K562 (cell line): ENCODE measurements at regions not wholly inside any gene's neighbourhood (a gene's known extent, or its start where the extent isn't known, plus 50 kb on each side); places are given as distances from the start of the nearest gene placed in this dataset.

ENCODE experiments used
- ATAC-seq: fragments of 200-7000 bp; cut with Tn5 transposase; 3 replicates; pipeline ENCODE4 v1.9.1; 2020; ENCODE audit warnings: moderate library complexity
- BruUV-seq: library from RNA; stranded (reverse); fragments of 400-500 nt; replicated peaks from 2 replicates; lab custom pipeline; 2021; lab: Mats Ljungman, UMichigan
- CTCF ChIA-PET: fragments of 300-600 bp; formaldehyde crosslinking; extraction: SDS; loops from one replicate; lab custom pipeline; 2021; ENCODE audit warnings: low intra/inter-chr PET ratio; lab: Yijun Ruan, JAX
- POLR2A ChIA-PET: fragments of 300-600, 350-650 bp; sonication (Branson Sonifier 250); formaldehyde crosslinking; extraction: SDS; loops from one replicate; lab custom pipeline; 2021; ENCODE audit warnings: antibody characterized with exemption, inconsistent platforms; lab: Yijun Ruan, JAX
- DNase-seq, 4 experiments: peaks; one replicate each; pipeline versions ENCODE4 v3.0.0 to v3.0.0-alpha.2; 2011 to 2018; ENCODE audit warnings: low spot score in 3 of 4, mixed read lengths in 3 of 4; ENCODE audit errors: extremely low read depth in 1 of 4
- FAIRE-seq: peaks from 2 replicates; lab custom pipeline; 2011; peaks lifted over from hg19 to GRCh38; lab: Jason Lieb, UNC
- H2AFZ ChIP-seq: 2 replicates; pipeline ENCODE4 v1.6.0; 2011; ENCODE audit warnings: low read depth, low read length, control low read depth, inconsistent platforms
- H3K27ac ChIP-seq: fragments of 200-600 bp; 3 replicates; pipeline ENCODE4 v1.8.0; 2011; ENCODE audit warnings: low read depth, mild to moderate bottlenecking, control low read depth, inconsistent platforms, low read length, moderate library complexity, mixed read lengths; ENCODE audit errors: extremely low read depth
- H3K27me3 ChIP-seq, 2 experiments: fragments of 300-600 bp in 1 of 2; 2 replicates in 1 of 2; 3 replicates in 1 of 2; pipeline versions ENCODE4 v1.6.0 to v1.8.0; 2011; ENCODE audit warnings: inconsistent platforms in 2 of 2, low read length in 2 of 2, mild to moderate bottlenecking in 1 of 2, mixed read lengths in 1 of 2, moderate library complexity in 1 of 2; ENCODE audit not compliant: control insufficient read depth in 2 of 2, insufficient read depth in 2 of 2
- H3K36me3 ChIP-seq: fragments of 300-600 bp; 3 replicates; pipeline ENCODE4 v1.8.0; 2011; ENCODE audit warnings: mild to moderate bottlenecking, low read length, inconsistent platforms; ENCODE audit not compliant: control insufficient read depth, insufficient read depth
- H3K4me1 ChIP-seq, 2 experiments: fragments of 200-600 bp in 1 of 2; replicated peaks in 1 of 2; 2 replicates in 1 of 2; 3 replicates in 1 of 2; pipeline versions ENCODE4 v1.5.1 to v1.8.0; 2011; ENCODE audit warnings: inconsistent platforms in 2 of 2, low read length in 2 of 2, mild to moderate bottlenecking in 1 of 2, mixed read lengths in 1 of 2, moderate library complexity in 1 of 2; ENCODE audit not compliant: control insufficient read depth in 2 of 2, insufficient read depth in 2 of 2
- H3K4me2 ChIP-seq: 2 replicates; pipeline ENCODE4 v1.6.1; 2011; ENCODE audit warnings: low read length, control low read depth, inconsistent platforms, mixed read lengths; ENCODE audit not compliant: insufficient read depth
- H3K4me3 ChIP-seq: fragments of 200-600 bp; sonication (generic), shearing (Covaris generic); 2 replicates; pipeline ENCODE4 v1.5.1; 2016; ENCODE audit warnings: control low read depth, inconsistent platforms
- H3K79me2 ChIP-seq: fragments of 200-600 bp; 3 replicates; pipeline ENCODE4 v1.8.0; 2011; ENCODE audit warnings: low read length, inconsistent platforms; ENCODE audit not compliant: control insufficient read depth, insufficient read depth
- H3K9ac ChIP-seq, 2 experiments: 2 replicates each; pipeline versions ENCODE4 v1.6.0 to v1.6.1; 2011; ENCODE audit warnings: low read depth in 2 of 2, low read length in 2 of 2, control low read depth in 1 of 2, inconsistent platforms in 1 of 2, mild to moderate bottlenecking in 1 of 2, mixed read lengths in 1 of 2; ENCODE audit not compliant: insufficient read depth in 1 of 2
- H3K9me1 ChIP-seq: one replicate; pipeline ENCODE4 v1.6.0; 2011; ENCODE audit warnings: inconsistent platforms, mild to moderate bottlenecking, low read length, moderate library complexity; ENCODE audit not compliant: control insufficient read depth, insufficient read depth
- H3K9me3 ChIP-seq: replicated peaks from 2 replicates; pipeline ENCODE4 v1.5.1; 2011; ENCODE audit warnings: low read depth, low read length, inconsistent platforms; ENCODE audit not compliant: control insufficient read depth, insufficient read depth
- H4K20me1 ChIP-seq: replicated peaks from 2 replicates; pipeline ENCODE4 v1.6.1; 2011; ENCODE audit warnings: low read length, inconsistent platforms, mixed read lengths; ENCODE audit not compliant: control insufficient read depth, insufficient read depth
- CBX2 ChIP-seq: fragments of 200-600 bp; sonication (generic); IDR thresholded peaks from one replicate; pipeline ENCODE4 v1.6.1; 2012; ENCODE audit warnings: mild to moderate bottlenecking, low read length, inconsistent platforms; ENCODE audit not compliant: insufficient read depth, poor library complexity, severe bottlenecking
- EP300 ChIP-seq: IDR thresholded peaks from 2 replicates; pipeline ENCODE4 v1.6.1; 2012; ENCODE audit warnings: low read length, improper control_type of control experiment
- IRF2 ChIP-seq: sonication (generic); formaldehyde crosslinking; IDR thresholded peaks from 2 replicates; pipeline ENCODE4 v1.8.1; 2022; ENCODE audit warnings: mild to moderate bottlenecking, missing genetic modification reagents
- MXD1 ChIP-seq: fragments of 250-450 bp; sonication (Bioruptor Pico); IDR thresholded peaks from 2 replicates; pipeline ENCODE4 v1.8.0; 2021; ENCODE audit warnings: borderline replicate concordance, mild to moderate bottlenecking, moderate library complexity; ENCODE audit not compliant: poor library complexity, severe bottlenecking
- NCOA4 ChIP-seq: fragments of 450-650 bp; IDR thresholded peaks from 2 replicates; pipeline ENCODE4 v1.6.1; 2018; ENCODE audit warnings: mild to moderate bottlenecking; ENCODE audit not compliant: partially characterized antibody
- PHB2 ChIP-seq: fragments of 450-650 bp; IDR thresholded peaks from 2 replicates; pipeline ENCODE4 v1.6.1; 2017; ENCODE audit warnings: low read depth
- PML ChIP-seq: IDR thresholded peaks from 2 replicates; pipeline ENCODE4 v1.6.1; 2012; ENCODE audit warnings: low read length, inconsistent platforms
- SMC3 ChIP-seq: conservative IDR thresholded peaks from 2 replicates; pipeline ENCODE4 v1.6.1; 2011; ENCODE audit warnings: low read depth, low read length, improper control_type of control experiment; ENCODE audit not compliant: insufficient read depth
- ZC3H4 ChIP-seq: sonication (generic); formaldehyde crosslinking; IDR thresholded peaks from 2 replicates; pipeline ENCODE4 v1.9.0; 2021; ENCODE audit warnings: missing genetic modification reagents, borderline replicate concordance
- ZFPM2 ChIP-seq: fragments of 250-450 bp; sonication (Bioruptor Pico); IDR thresholded peaks from 2 replicates; pipeline ENCODE4 v1.5.1; 2022; ENCODE audit warnings: mild to moderate bottlenecking
- ZNF124 ChIP-seq: sonication (generic); formaldehyde crosslinking; IDR thresholded peaks from 2 replicates; pipeline ENCODE4 v1.8.1; 2022; ENCODE audit warnings: missing genetic modification reagents
- ZNF165 ChIP-seq: fragments of 250-450 bp; sonication (Bioruptor Pico); IDR thresholded peaks from 2 replicates; pipeline ENCODE4 v1.4.0; 2020; ENCODE audit warnings: borderline replicate concordance
- WGBS: fragments of 100-300 bp; shearing (Covaris generic); methylation state at CpG from one replicate; pipeline ENCODE4 v1.1.6; 2016; ENCODE audit warnings: low coverage, mixed read lengths; ENCODE audit not compliant: insufficient coverage; ENCODE audit errors: missing lambda C conversion rate; 5-methylcytosine and 5-hydroxymethylcytosine counted together
- in situ Hi-C: fragments of 300-500 bp; cut with MboI; formaldehyde crosslinking; loops from 4 replicates; pipeline ENCODE4 v1.15.0; 2018; ENCODE audit warnings: inconsistent platforms, mixed read lengths
- intact Hi-C: fragments of 100-400 bp; cut with micrococcal nuclease; formaldehyde crosslinking; loops from 2 replicates; pipeline ENCODE4 v1.14.2; 2022
- TF ChIP-seq, protein P1 (sequence below), 2 experiments: fragments of 200-800 bp in 1 of 2; sonication (Bioruptor generic) in 1 of 2; sonication (generic) in 1 of 2; formaldehyde crosslinking in 1 of 2; IDR thresholded peaks in 1 of 2; conservative IDR thresholded peaks in 1 of 2; 2 replicates each; pipeline versions ENCODE4 v1.5.0 to v1.6.1; 2016 to 2020; ENCODE audit warnings: missing compliant biosample characterization in 1 of 2, missing genetic modification characterization in 1 of 2, missing genetic modification reagents in 1 of 2
- TF ChIP-seq, protein P2 (sequence below): sonication (generic); formaldehyde crosslinking; IDR thresholded peaks from 2 replicates; pipeline ENCODE4 v1.8.1; 2023; ENCODE audit warnings: mild to moderate bottlenecking, missing genetic modification reagents, moderate library complexity

- TF ChIP-seq SMC3 (no peak), EP300 (no peak), ZC3H4 (no peak)
- TF ChIP-seq, all 486 proteins: peak for 0
These were observed 245.6 kb downstream of the LURAP1L start (continued) for GRCh38 chr9:13020146-13021040.

DNA sequence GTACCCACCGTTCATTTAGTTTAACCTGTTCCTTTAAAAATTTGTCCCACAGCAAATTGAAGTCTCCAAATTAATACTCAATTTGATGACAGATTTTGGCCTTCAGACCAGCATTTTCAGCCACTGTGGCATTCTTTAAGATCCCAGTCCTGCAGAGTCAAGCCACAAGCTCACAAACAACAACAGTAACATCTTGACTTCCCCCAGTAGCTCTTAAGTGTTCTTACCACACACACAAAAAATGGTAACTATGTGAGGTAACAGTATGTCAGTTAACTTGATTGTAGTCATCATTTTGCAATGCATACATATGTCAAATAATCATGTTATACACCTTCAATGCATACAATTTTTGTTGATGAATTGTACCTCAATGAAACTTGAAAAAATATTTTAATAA lies 247.9 kb downstream of the LURAP1L start:
- Histone ChIP-seq H2AFZ (no peak overlapping the region), H3K4me1 (no peaks in the 10 kb centered on the region), H3K9ac (no peak overlapping the region), H4K20me1 (no peaks in the 10 kb centered on the region), H3K4me3 (no peak overlapping the region), H3K9me3 (no peaks in the 10 kb centered on the region), H3K27ac (no peak overlapping the region), H3K9me1 (no peaks in the 10 kb centered on the region), H3K36me3 (no peaks in the 10 kb centered on the region), H3K79me2 (no peaks in the 10 kb centered on the region), H3K27me3 (no peaks in the 10 kb centered on the region), H3K4me2 (no peak overlapping the region)
- WGBS, result 9% methylated on average over 1 of the region's 1 CpG
- CTCF ChIA-PET, result no interaction called here
- FAIRE-seq (no peak), ATAC-seq (no peak), DNase-seq (no peak)
- in situ Hi-C loops, result no loop called here
- intact Hi-C loops, result no loop called here
- no TSS peak for BruUV-seq
- POLR2A ChIA-PET, result no interaction called here
- TF ChIP-seq NCOA4 (no peak), MXD1 (CRISPR knock-in tag) (no peak), CBX2 (no peak), PML (no peak), ZNF165 (no peak), ZFPM2 (no peak), IRF2 (no peak), PHB2 (no peak), ZNF124 (CRISPR knock-in tag) (no peak)
- TF ChIP-seq, protein P1, sequence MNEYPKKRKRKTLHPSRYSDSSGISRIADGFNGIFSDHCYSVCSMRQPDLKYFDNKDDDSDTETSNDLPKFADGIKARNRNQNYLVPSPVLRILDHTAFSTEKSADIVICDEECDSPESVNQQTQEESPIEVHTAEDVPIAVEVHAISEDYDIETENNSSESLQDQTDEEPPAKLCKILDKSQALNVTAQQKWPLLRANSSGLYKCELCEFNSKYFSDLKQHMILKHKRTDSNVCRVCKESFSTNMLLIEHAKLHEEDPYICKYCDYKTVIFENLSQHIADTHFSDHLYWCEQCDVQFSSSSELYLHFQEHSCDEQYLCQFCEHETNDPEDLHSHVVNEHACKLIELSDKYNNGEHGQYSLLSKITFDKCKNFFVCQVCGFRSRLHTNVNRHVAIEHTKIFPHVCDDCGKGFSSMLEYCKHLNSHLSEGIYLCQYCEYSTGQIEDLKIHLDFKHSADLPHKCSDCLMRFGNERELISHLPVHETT (CRISPR knock-in tag; conservative IDR thresholded peaks at IDR 0.05 in 1 of 2, IDR thresholded peaks at IDR 0.05 in 1 of 2), result no peak
- TF ChIP-seq, protein P2, sequence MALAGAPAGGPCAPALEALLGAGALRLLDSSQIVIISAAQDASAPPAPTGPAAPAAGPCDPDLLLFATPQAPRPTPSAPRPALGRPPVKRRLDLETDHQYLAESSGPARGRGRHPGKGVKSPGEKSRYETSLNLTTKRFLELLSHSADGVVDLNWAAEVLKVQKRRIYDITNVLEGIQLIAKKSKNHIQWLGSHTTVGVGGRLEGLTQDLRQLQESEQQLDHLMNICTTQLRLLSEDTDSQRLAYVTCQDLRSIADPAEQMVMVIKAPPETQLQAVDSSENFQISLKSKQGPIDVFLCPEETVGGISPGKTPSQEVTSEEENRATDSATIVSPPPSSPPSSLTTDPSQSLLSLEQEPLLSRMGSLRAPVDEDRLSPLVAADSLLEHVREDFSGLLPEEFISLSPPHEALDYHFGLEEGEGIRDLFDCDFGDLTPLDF (CRISPR knock-in tag), result no peak
